ENCODE measurements at regions not wholly inside any gene's neighbourhood (a gene's known extent, or its start where the extent isn't known, plus 50 kb on each side); places are given as distances from the start of the nearest gene placed in this dataset.

GRCh38 chr9:88046542-88046941 lies 72.2 kb upstream of the CDK20 start:
- DNase-seq: no peak
- Histone ChIP-seq H3K36me3 (no peaks in the 10 kb centered on the region), H3K9me3 (peaks cover 7% of the 10 kb centered on the region; the same call in 1 of the 2 replicates), H3K4me3 (no peak overlapping the region), H3K27me3 (no peaks in the 10 kb centered on the region)

DNA sequence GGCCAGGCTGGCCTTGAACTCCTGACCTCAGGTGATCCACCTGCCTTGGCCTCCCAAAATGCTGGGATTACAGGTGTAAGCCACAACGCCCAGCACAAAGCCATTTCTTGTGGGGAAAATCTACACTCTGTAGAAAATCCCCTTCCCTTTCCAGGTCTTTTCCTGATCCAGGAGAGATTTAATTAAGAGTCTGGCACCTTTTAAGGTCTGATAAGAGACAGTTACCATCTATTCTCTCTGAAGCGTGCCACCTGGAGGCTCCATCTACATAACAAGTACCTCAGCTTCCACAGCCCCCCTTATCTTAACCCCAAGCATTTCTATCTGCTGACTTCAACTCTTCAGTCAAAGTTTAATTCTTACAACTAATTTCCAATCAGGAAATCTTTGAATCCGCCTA lies 71.4 kb upstream of the CDK20 start:
- H3K27me3 ChIP-seq: no peaks in the 10 kb centered on the region
- no peak overlapping the region for H3K4me3 ChIP-seq
- peaks cover 7% of the 10 kb centered on the region; the same call in 1 of the 2 replicates for H3K9me3 ChIP-seq
- no peaks in the 10 kb centered on the region for H3K36me3 ChIP-seq
- no peak for DNase-seq

DNA sequence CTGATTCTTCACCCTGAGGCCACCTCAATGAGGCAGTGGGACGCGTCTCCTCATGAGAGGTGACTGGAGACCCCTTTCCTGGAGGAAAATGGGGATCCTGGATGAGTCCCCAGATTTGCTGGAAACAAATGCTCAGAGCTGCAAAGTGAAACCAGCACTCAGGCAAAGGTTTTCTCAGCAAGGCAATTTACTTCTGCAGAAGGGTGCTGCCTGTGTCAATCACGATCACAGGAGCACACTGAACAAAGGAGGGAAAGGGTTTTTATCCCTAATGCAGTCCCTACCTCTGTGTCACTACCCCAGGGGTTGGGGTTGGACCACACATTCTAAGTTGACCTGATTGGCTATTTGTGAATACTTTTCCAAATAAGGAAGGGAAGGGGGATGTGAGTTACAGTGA lies 69.9 kb upstream of the CDK20 start:
- H3K36me3 ChIP-seq: no peaks in the 10 kb centered on the region
- peaks cover 7% of the 10 kb centered on the region; the same call in 1 of the 2 replicates for H3K9me3 ChIP-seq
- DNase-seq: no peak
- H3K27me3 ChIP-seq: no peaks in the 10 kb centered on the region
- H3K4me3 ChIP-seq: no peak overlapping the region

GRCh38 chr9:88043647-88044046 lies 69.3 kb upstream of the CDK20 start:
- H3K36me3 ChIP-seq: no peaks in the 10 kb centered on the region
- H3K9me3 ChIP-seq: peaks cover 7% of the 10 kb centered on the region; the same call in 1 of the 2 replicates
- no peak for DNase-seq
- no peak overlapping the region for H3K4me3 ChIP-seq
- H3K27me3 ChIP-seq: no peaks in the 10 kb centered on the region

DNA sequence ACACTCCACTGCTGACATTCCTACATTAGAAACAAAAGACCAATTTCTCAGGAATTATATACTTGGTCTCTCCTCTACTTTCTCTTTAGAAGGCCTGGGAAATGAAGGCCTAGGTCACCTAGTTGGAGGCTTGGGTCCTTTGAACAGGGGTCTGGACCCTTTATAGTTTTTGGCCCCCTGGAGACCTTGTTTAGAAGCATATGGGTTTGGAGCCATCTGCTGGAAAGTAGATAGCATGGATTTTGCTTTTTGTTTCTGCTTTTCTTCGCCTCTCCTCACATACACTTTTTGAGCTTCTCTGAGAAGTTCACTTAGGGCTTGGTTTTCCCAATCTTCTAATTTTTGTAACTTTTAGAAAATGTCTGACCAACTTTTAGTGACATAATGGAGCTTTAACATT lies 67.1 kb upstream of the CDK20 start:
- Histone ChIP-seq H3K36me3 (no peaks in the 10 kb centered on the region), H3K9me3 (peaks cover 12% of the 10 kb centered on the region), H3K27me3 (no peaks in the 10 kb centered on the region), H3K4me3 (no peak overlapping the region)
- no peak for DNase-seq

- no peak for DNase-seq
- no peaks in the 10 kb centered on the region for H3K36me3 ChIP-seq
- H3K9me3 ChIP-seq: peaks cover 6% of the 10 kb centered on the region
- no peak overlapping the region for H3K4me3 ChIP-seq
- no peaks in the 10 kb centered on the region for H3K27me3 ChIP-seq
Measured at GRCh38 chr9:88037285-88037845, 63.0 kb upstream of the CDK20 start.

DNA sequence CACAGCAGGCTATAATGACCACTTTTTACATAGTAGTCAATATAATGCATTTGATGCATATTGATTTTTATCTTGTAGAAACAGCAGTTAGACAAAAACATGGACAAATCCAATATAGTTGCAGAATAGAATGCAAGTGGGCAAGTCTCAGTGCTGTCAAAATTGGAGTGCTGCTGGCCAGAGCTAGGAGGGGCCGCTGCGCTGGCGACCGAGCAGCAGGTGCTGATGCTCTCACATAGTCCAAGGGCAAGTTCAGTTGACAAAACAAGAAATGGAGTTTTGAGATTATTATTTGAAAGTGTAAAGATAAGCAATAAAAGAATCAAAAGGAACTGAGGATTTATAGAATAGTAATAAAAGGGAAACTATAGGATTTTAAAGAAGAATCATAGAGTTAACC lies 60.6 kb upstream of the CDK20 start:
- Histone ChIP-seq H3K36me3 (no peaks in the 10 kb centered on the region), H3K9me3 (peaks cover 6% of the 10 kb centered on the region), H3K4me3 (no peak overlapping the region), H3K27me3 (no peaks in the 10 kb centered on the region)
- no peak for DNase-seq

DNA sequence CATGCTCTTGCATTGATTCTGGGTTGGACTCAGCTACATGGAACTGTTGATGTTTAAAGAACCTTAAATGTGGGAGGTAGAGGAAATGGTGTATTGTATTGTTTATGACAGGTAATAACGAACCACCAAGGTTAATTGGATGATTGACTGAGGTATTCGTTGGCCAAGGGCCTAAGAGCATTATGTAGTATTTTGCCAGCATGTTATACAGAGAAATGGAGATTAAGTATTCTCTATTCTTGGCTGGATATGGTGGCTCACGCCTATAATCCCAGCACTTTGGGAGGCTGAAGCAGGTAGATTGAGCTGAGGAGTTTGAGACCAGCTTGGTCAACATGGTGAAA lies 59.0 kb upstream of the CDK20 start:
- H3K9me3 ChIP-seq: peaks cover 6% of the 10 kb centered on the region
- H3K4me3 ChIP-seq: no peak overlapping the region
- H3K27me3 ChIP-seq: no peaks in the 10 kb centered on the region
- H3K36me3 ChIP-seq: no peaks in the 10 kb centered on the region
- no peak for DNase-seq

GRCh38 chr9:88028338-88028737 lies 54.0 kb upstream of the CDK20 start:
- Histone ChIP-seq H3K4me3 (no peak overlapping the region), H3K9me3 (no peaks in the 10 kb centered on the region), H3K27me3 (no peaks in the 10 kb centered on the region), H3K36me3 (no peaks in the 10 kb centered on the region)
- no peak for DNase-seq

DNA sequence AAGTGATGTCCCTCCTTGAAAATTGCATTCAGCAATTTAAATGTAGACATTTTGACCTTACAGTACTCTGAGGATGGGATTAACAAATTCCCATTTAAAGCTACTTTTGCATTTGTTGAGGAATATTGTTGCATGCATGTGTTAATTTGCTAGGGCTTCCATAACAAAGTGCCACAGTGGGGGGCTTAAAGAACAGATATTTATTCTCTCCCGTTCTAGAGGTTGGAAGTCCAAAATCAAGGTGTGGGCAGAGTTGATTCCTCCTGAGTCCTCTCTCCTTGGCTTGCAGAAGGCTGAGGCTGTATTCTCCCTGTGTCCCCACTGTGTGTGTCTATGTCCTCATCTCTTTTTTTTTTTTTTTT lies 51.8 kb upstream of the CDK20 start:
- DNase-seq: no peak
- Histone ChIP-seq H3K27me3 (no peaks in the 10 kb centered on the region), H3K4me3 (no peak overlapping the region), H3K9me3 (no peaks in the 10 kb centered on the region), H3K36me3 (no peaks in the 10 kb centered on the region)

DNA sequence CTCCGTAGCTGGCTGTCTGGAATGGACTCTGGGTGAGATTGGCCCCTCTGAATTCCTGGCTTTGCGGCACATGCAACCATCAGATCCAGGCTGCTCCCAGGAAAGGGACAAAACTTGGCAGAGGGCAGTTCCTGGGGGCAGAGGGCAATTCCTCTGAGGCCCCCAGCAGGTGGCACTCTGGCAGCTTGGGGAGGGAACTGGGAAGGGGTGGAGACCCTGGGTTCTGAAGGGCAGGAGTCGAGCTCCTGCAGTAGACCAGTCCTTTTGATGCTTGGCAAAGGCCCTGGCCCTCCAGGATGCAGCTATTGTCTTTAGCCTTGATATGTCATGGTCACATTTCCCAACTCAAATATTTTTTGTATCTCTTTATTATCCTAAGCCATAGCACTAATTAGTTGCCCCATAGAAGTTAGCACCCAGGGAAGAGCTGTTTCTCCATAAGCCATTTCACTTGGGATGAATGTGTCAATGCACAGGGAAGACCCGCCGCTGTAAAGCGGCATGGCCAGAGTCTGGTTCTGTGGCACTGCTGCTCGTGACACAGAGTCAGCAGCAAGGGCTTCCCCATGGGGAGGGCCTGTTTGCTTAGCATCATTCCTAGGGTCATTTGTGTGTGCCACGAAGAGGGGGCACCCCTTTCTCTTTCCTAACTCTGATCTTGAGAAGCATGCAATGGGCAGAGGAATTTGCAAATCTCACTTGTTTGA lies 51.2 kb upstream of the CDK20 start:
- H3K27me3 ChIP-seq: no peaks in the 10 kb centered on the region
- H3K4me3 ChIP-seq: no peak overlapping the region
- no peaks in the 10 kb centered on the region for H3K36me3 ChIP-seq
- H3K9me3 ChIP-seq: no peaks in the 10 kb centered on the region
- no peak for DNase-seq

DNA sequence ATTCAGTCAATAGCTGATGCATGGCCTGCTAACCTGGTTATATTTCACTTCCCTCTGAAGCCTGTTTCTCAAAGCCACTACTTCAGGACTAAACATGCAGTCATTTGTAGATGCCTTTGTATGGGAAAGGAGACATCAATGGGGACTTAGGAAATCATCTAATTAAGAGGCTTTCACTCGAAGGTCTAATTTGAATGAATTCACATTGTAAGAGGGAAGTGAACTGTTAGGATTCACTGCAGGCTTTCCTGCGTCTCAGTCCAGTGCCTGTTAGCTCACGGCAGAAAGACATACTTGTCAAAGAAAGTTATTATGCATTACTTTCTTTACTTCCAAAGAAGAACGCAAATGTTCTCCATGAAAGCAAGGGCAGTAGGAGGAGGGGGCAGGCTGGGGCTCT lies 50.6 kb upstream of the CDK20 start:
- DNase-seq: no peak
- Histone ChIP-seq H3K4me3 (no peak overlapping the region), H3K27me3 (no peaks in the 10 kb centered on the region), H3K9me3 (no peaks in the 10 kb centered on the region), H3K36me3 (no peaks in the 10 kb centered on the region)

All from MG63 (cell line).